CD4-positive, alpha-beta T cell treated with Interferon gamma for 1 hour (primary cell): ENCODE measurements at regions not wholly inside any gene's neighbourhood (a gene's known extent, or its start where the extent isn't known, plus 50 kb on each side); places are given as distances from the start of the nearest gene placed in this dataset.
"Not testable (repeated sequence)": the region's sequence is repeated elsewhere in the genome, so short reads cannot be mapped to it uniquely, and the experiment has no call there.

Experiments used
- DNase-seq: peaks from one replicate; pipeline ENCODE4 v3.0.0-alpha.2; 2020

GRCh38 chr6:63487103-63487813, 85.0 kb upstream of the LOC128125822 start:
- no peak for DNase-seq

GRCh38 chr6:63491119-63491518, 81.2 kb upstream of the LOC128125822 start:
- no peak for DNase-seq

GRCh38 chr6:63492476-63492875, 79.8 kb upstream of the LOC128125822 start:
- no peak for DNase-seq

GRCh38 chr6:63493557-63493956, 78.7 kb upstream of the LOC128125822 start:
- no peak for DNase-seq

GRCh38 chr6:63496361-63496804, 75.9 kb upstream of the LOC128125822 start:
- no peak for DNase-seq

- DNase-seq = no peak
These were observed 70.1 kb upstream of the LOC128125822 start for GRCh38 chr6:63502156-63502555.

GRCh38 chr6:63503199-63503598, 69.1 kb upstream of the LOC128125822 start:
- DNase-seq = no peak

GRCh38 chr6:63504777-63505384, 67.4 kb upstream of the LOC128125822 start:
- DNase-seq = no peak

GRCh38 chr6:63507096-63507495, 65.2 kb upstream of the LOC128125822 start:
- no peak for DNase-seq

- no peak for DNase-seq
These were observed 62.5 kb upstream of the LOC128125822 start for GRCh38 chr6:63509652-63510352.

GRCh38 chr6:63510353-63510686, 62.0 kb upstream of the LOC128125822 start:
- no peak for DNase-seq

- no peak for DNase-seq
These were observed 61.4 kb upstream of the LOC128125822 start for GRCh38 chr6:63510849-63511248.

GRCh38 chr6:63514488-63515173, 57.6 kb upstream of the LOC128125822 start:
- no peak for DNase-seq

- not testable (repeated sequence) for DNase-seq
These were observed 57.1 kb upstream of the LOC128125822 start for GRCh38 chr6:63515227-63515626.

GRCh38 chr6:63516186-63516944, 55.9 kb upstream of the LOC128125822 start:
- no peak for DNase-seq

GRCh38 chr6:63517221-63517620, 55.1 kb upstream of the LOC128125822 start:
- no peak for DNase-seq

GRCh38 chr6:63521475-63522210, 50.6 kb upstream of the LOC128125822 start:
- no peak for DNase-seq
